Activated naive CD8-positive, alpha-beta T cell treated with anti-CD3 and anti-CD28 coated beads, Interleukin-2, amount 50 U/mL, for 16 hours (primary cell): ENCODE measurements at regions not wholly inside any gene's neighbourhood (a gene's known extent, or its start where the extent isn't known, plus 50 kb on each side); places are given as distances from the start of the nearest gene placed in this dataset.

Source experiments
- DNase-seq: peaks from one replicate; pipeline ENCODE4 v3.0.0-alpha.2; 2020; ENCODE audit warnings: low read depth, low spot score

DNA sequence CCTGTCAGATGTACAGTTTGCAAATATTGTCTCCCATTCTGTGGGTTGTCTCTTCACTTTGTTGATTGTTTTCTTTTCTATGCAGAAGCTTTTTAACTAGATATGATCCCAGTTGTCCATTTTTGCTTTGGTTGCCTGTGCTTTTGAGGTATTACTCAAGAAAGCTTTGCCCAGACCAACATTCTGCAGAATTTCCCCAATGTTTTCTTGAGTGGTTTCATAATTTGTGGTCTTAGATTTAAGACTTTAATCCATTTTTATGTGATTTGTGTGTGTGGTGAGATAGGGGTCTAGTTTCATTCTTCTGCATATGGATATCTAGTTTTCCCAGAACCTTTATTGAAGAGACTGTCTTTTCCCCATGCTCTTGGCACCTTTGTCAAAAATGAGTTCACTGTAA lies 116.9 kb downstream of the DUSP10 start:
- no peak for DNase-seq

DNA sequence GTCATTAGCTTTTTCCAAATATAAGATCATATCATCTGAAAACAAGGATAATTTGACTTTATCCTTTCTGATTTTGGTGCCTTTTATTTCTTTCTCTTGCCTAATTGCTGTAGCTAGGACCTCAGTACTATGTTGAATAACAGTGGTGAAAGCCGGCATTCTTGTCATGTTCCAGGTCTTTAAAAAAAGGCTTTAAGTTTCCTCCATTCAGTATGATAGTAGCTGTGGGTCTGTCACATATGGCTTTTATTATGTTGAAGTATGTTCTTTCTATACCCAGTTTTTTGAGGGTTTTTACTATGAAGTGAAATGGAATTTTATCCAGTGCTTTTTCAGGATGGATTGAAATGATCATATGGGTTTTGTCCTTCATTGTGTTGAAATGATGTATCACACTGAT lies 115.8 kb downstream of the DUSP10 start:
- no peak for DNase-seq

DNA sequence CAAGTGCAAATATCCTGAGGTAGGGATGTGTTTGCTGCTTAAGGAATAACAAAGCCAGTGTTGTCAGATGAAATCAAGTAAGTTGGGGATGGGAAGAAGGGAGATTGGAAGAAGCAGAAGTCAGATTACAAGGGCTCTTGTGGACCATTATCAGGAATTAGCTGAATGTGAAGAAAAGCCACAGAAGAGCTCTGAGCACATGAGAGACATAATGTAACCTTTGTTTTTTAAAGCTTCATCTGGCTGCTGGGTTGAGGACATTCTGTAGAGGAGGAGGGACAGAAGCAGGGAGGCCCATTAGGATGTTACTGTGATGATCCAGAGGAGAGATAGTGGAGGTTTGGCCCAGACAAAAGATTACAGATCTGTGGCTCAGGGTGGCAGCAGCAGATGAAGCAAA lies 111.7 kb downstream of the DUSP10 start:
- DNase-seq = no peak

DNA sequence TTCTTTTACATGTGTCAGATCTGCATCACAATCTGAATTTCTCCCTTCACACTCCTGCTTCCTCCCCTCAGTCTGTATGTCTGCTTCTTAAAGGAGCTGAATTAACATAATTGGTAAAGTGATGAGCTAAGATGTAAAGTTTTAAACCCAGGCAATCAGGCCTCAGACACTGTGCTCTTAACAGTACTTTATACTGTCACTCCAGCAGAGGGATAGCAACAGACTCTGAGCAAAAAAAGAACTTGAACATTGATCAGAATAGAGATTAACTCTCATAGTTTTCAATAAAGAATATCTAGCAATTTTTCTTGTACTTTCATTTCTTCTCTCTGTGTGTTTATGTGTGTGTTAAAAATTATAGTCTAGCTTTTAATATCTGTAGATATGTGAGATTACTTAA lies 110.3 kb downstream of the DUSP10 start:
- DNase-seq = no peak

DNA sequence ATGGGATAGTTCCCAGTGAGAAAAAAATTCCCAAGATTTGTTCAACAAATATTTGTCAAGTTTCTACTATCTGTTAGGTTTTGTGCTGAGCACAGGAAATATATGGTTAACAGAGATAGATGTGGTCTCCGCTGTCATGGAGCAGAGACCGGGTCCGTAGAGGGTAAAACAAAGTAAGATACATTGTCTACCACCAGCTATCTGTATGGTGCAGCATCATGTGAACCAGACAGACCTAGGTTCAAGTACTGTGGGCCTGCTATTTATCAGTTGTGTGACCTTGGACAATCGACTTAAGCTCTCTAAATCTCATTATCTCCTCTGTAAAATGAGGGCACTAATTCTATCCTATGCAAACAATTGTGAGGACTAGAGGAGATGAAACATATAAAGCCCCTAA lies 109.8 kb downstream of the DUSP10 start:
- no peak for DNase-seq

DNA sequence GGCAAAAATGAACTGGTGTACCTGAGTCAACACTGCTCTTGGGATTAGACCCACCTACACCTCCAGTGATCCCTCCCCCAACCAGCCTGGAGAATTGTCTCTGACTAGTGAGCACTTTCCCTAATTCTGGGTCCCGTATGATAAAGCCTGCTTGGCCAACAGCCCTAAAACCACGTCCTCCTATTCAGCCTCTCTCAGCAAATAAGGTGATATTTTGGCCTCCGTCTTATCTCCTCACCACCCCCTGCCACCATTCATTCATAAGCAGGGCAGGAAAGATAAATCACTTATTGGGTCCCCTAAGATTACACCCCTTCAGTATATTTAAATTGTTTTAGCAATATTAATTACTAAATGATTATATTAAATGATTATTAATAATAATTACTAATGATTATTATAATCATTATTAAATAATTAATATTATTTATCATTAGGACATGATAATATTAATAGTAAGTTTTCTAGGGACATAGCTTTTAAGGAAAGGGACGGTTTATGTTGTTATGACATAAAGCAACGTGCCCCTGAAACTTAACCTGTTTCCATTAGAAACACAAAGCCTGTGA lies 108.0 kb downstream of the DUSP10 start:
- DNase-seq = no peak

DNA sequence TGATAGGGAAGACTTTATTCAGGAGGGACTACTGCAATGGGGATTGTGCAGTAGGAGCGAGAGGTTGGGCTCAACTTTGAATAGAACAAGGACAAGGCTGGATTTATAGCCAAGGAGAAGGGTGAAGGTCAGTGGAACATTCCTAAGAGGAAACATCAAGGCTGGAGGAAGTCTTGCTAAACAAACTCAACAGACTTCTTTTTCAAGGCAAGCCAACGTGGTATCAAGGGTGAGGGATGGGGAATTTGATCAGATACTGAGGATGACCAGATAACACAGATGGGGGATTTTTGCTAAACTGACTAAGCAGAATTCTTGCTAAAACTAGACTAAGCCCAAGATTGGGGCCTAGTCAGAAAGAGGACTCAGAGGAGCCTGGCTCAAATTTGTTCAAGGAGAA lies 107.3 kb downstream of the DUSP10 start:
- DNase-seq = no peak

DNA sequence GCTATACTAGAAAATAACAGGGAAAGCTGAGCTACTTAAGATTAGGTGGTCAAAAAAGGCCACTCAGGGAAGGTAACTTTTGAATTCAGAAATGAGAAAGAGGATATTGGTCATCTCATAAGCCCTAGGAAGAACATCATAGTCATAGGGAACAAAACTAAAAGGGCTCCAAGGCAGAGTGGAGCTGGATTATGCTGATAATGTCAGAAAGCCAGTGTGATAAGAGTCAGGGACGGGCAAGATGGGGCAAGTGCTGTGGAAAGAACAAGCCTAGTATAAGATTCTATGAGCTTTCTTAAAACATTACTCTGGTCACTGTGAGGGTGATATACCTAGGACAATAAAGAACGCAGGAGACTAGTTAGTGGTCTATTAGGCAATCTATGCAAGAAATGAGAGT lies 106.6 kb downstream of the DUSP10 start:
- DNase-seq = no peak

DNA sequence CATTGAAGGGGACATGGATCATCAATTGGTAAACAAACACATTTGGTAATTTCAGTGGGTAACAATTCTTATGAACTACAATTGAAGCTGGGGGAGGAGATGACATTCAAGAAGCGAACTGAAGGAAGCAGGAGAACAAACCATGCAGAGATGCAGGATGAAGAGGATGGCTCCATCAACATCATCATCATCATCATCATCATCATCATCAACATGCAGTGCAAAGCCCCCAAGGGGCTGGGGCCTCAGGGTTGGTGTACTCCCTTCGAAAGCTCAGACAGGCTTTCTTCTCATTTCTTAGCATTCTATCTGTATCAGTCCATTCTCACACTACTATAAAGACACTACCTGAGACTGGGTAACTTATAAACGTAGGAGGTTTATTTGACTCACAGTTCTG lies 105.8 kb downstream of the DUSP10 start:
- no peak for DNase-seq

DNA sequence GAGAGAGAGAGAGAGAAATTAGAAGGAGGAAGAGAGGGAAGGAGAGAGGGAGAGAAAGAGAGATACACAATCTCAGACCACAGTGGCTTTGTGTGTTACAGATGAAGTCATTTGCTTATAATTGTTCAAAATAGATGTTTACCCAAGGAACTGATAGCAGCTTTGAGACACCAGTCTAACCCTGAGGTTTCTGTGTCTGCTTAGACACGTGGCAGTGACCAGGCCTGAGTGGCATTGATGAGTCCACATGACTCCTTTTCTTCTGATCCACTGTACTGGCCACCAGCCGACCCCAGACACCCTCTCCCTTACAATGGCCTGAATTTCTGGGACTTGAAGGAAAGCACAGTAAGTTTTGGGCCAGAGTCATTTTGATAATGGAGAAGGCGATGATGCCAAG lies 104.9 kb downstream of the DUSP10 start:
- DNase-seq = no peak

DNA sequence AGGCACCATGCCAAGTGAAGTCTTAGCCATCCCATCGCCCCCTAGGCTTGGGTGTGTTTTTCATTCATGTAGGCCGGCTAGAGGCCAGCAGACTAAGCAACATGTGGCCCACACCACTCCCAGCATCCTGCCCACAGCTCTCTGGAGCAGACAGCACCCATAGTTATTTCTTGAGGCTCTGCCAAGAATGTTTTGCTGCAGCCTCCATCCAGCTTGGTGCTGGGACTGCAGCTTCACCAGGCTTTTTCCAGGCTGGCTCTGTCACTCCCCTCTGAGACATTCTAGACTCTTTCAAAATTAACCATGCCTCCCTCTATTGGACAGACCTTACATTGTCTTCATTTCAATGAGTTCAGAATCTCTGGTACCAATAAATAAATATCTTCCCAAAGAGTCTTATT lies 104.2 kb downstream of the DUSP10 start:
- DNase-seq = no peak

DNA sequence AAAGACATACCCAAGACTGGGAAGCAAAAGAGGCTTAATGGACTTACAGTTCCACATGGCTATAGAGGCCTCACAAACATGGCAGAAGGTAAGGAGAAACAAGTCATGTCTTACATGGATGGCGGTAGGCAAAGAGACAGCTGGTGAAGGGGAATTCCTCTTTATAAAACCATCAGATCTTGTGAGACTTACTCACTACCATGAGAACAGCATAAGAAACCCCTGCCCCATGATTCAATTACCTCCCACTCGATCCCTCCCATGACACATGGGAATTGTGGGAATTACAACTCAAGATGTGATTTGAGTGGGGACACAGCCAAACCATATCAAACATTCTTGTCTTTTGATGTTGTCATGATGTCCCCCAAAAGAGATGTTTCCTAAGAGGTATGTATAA lies 103.3 kb downstream of the DUSP10 start:
- DNase-seq = no peak

DNA sequence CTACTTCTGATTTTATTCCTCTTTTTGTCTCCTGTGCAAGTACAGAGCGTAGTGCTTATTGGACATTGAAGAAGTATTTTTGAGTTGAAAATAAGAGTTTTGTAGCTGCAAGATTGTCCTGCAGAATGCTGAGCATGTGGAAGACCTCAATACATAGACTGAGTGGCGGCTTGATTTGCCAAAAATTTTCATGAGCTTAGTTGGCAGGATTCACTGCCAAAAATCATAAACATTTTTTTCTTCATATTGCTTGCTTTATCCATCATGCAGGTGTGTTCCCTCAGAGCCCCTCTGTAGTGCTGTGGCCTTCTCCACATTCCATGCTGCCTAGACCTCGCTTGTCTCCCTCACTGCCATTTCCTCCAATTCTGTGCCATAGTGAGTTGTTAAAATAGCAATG lies 100.1 kb downstream of the DUSP10 start:
- DNase-seq = no peak

DNA sequence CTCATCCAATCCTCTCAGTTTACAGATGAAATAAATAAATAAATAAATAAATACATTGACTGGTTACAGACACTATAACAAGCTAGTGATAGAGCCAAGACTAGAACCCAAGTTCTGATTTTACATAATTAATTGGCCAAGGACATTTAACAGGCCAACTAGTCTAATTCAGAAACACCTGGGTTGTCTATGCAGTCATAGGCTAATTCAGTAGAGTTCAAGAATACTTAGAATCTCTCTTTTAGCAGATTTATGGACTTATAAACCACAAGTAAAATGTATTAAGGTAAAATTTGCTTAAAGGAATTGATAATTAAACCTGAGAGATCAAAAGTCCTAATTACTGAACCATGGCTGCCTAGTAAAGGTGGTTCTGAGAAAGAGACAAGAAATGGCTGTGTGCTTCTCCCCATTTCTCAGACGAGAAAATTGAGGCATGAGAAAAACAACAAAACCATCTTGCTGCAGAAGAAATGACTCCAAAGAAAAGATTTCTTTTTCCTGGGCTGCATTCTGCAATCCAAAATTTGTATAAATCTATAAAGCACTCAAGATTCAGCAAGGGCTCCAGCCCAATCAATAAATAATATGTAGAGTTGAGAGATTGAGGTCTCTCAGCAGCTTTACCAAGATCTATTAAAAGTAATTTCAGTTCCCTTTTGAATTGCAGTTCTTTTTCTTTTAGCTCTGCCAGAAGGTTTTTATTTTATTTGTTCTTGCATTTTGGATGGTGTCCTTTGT lies 98.3 kb downstream of the DUSP10 start:
- no peak for DNase-seq

DNA sequence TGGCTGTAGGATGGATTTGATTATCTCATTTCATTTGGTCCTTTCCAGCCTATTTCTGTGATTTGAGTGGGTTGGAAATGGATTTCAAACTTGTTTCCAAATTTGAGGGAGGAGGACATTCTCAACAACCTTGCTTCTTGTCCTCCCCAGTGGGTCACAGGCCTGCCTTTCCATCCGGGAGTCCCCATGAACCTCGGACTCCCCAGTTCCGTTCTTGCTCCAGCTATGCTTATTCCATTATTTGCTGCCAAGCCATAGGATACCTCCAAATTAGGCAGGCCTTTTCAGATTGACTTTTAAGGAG lies 97.8 kb downstream of the DUSP10 start:
- no peak for DNase-seq

DNA sequence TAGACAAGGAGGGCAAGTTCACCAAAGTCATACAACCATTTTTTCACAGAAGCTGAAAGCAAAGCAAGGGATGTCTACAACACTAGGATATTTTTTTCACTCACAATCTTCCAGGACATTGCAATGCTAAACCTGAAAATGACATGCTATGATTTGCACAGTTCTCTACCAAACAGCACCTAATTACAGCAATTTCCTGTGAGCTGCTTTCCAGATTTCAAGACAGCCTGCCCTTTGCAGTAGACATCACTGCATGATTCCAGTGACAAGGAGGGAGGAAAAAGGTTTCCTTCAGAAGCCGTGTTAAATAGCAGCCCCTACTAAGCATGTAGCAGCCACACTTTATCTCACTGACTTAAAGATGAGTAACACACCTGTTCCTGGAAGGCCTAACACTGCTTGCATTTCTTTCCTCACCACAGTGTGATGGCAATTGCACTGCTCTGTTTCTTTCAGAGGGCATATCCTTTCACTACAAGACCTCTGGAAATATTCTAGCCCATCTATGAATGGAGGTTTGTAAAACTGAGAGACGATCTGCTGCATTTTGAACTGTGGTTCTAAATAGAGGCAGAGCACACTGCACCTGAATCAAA lies 97.1 kb downstream of the DUSP10 start:
- DNase-seq = no peak

DNA sequence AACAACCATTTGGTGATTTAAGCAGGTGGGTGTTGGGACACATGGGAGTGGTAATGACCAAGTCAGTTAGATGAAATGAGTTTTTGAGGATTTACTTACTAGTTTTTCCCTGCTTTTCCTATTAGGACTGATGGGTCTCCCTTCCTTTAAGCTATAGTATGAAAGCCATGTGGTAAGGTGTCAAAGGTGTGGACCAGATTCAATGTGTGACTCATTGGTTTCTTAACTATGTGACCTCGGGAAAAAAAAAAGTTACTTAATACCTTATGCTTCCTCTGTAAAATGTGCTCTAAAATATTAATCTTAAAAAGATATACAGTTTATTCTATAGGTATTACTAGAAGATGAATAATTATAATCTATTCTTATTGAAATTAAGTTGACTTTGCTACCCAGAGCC lies 93.7 kb downstream of the DUSP10 start:
- DNase-seq = no peak
